Gastrocnemius medialis (tissue), 4 donors: ENCODE measurements at regions not wholly inside any gene's neighbourhood (a gene's known extent, or its start where the extent isn't known, plus 50 kb on each side); places are given as distances from the start of the nearest gene placed in this dataset.
A peak's percentile ranks its signal among the peaks of the same experiment; 100 is the strongest.

Experiments
- ATAC-seq, 2 donors: fragments of 150-250 bp; one replicate each; pipeline ENCODE4 v1.9.1; 2016
- DNase-seq, 2 donors: peaks; one replicate each; pipeline ENCODE4 v3.0.0-alpha.2; 2019
- H3K27ac ChIP-seq, 4 donors: fragments of 200-600 bp; sonication (generic); 1 replicate in 1 of 4; 2 replicates in 3 of 4; pipeline ENCODE4 v1.5.1; 2016 to 2018; ENCODE audit warnings: mild to moderate bottlenecking in 2 of 4, moderate library complexity in 1 of 4
- H3K27me3 ChIP-seq, 3 donors: fragments of 200-600 bp; sonication (generic) in 2 of 3; 1 replicate in 1 of 3; 2 replicates in 2 of 3; pipeline versions ENCODE4 v1.5.1 to v1.6.0; 2016 to 2019; ENCODE audit warnings: mild to moderate bottlenecking in 1 of 3, moderate library complexity in 1 of 3
- H3K36me3 ChIP-seq, 2 donors: fragments of 200-600 bp; sonication (generic) in 1 of 2; one replicate each; pipeline ENCODE4 v1.5.1; 2017 to 2018
- H3K4me1 ChIP-seq, 2 donors: fragments of 200-600 bp; sonication (generic) in 1 of 2; one replicate each; pipeline ENCODE4 v1.5.1; 2016 to 2017; ENCODE audit warnings: mild to moderate bottlenecking in 2 of 2
- H3K4me3 ChIP-seq, 4 donors: fragments of 200-600 bp; sonication (generic) in 3 of 4; 1 replicate in 1 of 4; 2 replicates in 3 of 4; pipeline ENCODE4 v1.5.1; 2016 to 2019; ENCODE audit warnings: mild to moderate bottlenecking in 2 of 4
- H3K9me3 ChIP-seq, 3 donors: fragments of 200-600 bp; sonication (generic) in 2 of 3; 1 replicate in 1 of 3; 2 replicates in 2 of 3; pipeline ENCODE4 v1.5.1; 2016 to 2019
- CTCF ChIP-seq, 5 experiments: fragments of 450-650 bp in 3 of 5; fragments of 200-600 bp in 2 of 5; sonication (generic) in 2 of 5; IDR thresholded peaks in 4 of 5; conservative IDR thresholded peaks in 1 of 5; 1 replicate in 4 of 5; 2 replicates in 1 of 5; pipeline ENCODE4 v1.5.1; 2016 to 2019; ENCODE audit warnings: antibody characterized with exemption in 5 of 5, mild to moderate bottlenecking in 3 of 5, moderate library complexity in 3 of 5
- POLR2A ChIP-seq, 2 donors: fragments of 450-650 bp; IDR thresholded peaks; one replicate each; pipeline ENCODE4 v1.6.1; 2017; ENCODE audit warnings: antibody characterized with exemption in 2 of 2, mild to moderate bottlenecking in 2 of 2, moderate library complexity in 2 of 2
- in situ Hi-C, 4 donors: fragments of 200-750 bp; cut with MboI; loops; one replicate each; pipeline versions ENCODE4 v1.15.0 to v1.8.0; 2017; ENCODE audit warnings: low sequenced_read_pairs in 4 of 4
- intact Hi-C: fragments of 100-400 bp; cut with DNase I; formaldehyde crosslinking; loops from one replicate; pipeline ENCODE4 v1.15.1; 2023; ENCODE audit warnings: low total_unique reads

- Histone ChIP-seq H3K4me1 (peaks cover 0 to 4% of the 10 kb centered on the region in 2 donors), H3K27ac (no peak overlapping the region), H3K36me3 (no peaks in the 10 kb centered on the region), H3K27me3 (no peaks in the 10 kb centered on the region), H3K9me3 (no peaks in the 10 kb centered on the region), H3K4me3 (no peak overlapping the region)
- DNase-seq (no peak), ATAC-seq (no peak)
- intact Hi-C loops (no loop called here), in situ Hi-C loops (no loop called here)
- TF ChIP-seq CTCF (IDR thresholded peaks at IDR 0.05 in 4 of 5, conservative IDR thresholded peaks at IDR 0.05 in 1 of 5) (no peak), POLR2A (IDR thresholded peaks at IDR 0.05) (no peak)
Measured at GRCh38 chr9:86454701-86455615, 100.7 kb upstream of the TUT7 start.

- no peaks in the 10 kb centered on the region for H3K4me1 ChIP-seq
- ATAC-seq, result peak; percentile 41 to 76
- peak; percentile 10 to 20 for DNase-seq
- intact Hi-C loops, result no loop called here
- TF ChIP-seq CTCF (IDR thresholded peaks at IDR 0.05 in 4 of 5, conservative IDR thresholded peaks at IDR 0.05 in 1 of 5) (no peak), POLR2A (IDR thresholded peaks at IDR 0.05) (no peak)
- H3K27ac ChIP-seq, result no peak overlapping the region
- H3K27me3 ChIP-seq, result no peaks in the 10 kb centered on the region
- in situ Hi-C loops, result no loop called here
- H3K4me3 ChIP-seq, result no peak overlapping the region
- H3K36me3 ChIP-seq, result no peaks in the 10 kb centered on the region
- no peaks in the 10 kb centered on the region for H3K9me3 ChIP-seq
Measured at GRCh38 chr9:86452201-86452828, 98.1 kb upstream of the TUT7 start.

- H3K27ac ChIP-seq, result no peak overlapping the region
- intact Hi-C loops, result no loop called here
Measured at GRCh38 chr9:86449246-86449645, 95.0 kb upstream of the TUT7 start.

GRCh38 chr9:86445671-86446070 is 91.5 kb upstream of the TUT7 start:
- ATAC-seq (no peak), DNase-seq (no peak)
- TF ChIP-seq CTCF (IDR thresholded peaks at IDR 0.05 in 4 of 5, conservative IDR thresholded peaks at IDR 0.05 in 1 of 5) (no peak), POLR2A (IDR thresholded peaks at IDR 0.05) (no peak)
- intact Hi-C loops, result no loop called here
- in situ Hi-C loops, result no loop called here
- Histone ChIP-seq H3K36me3 (no peaks in the 10 kb centered on the region), H3K4me3 (no peak overlapping the region), H3K27ac (no peak overlapping the region), H3K27me3 (no peaks in the 10 kb centered on the region), H3K4me1 (no peaks in the 10 kb centered on the region), H3K9me3 (no peaks in the 10 kb centered on the region)

More at GRCh38 chr9:86449246-86449645, 95.0 kb upstream of the TUT7 start:
- H3K36me3 ChIP-seq, result no peaks in the 10 kb centered on the region
- in situ Hi-C loops, result no loop called here
- ATAC-seq, result no peak
- H3K4me3 ChIP-seq, result no peak overlapping the region
- DNase-seq, result no peak
- no peaks in the 10 kb centered on the region for H3K9me3 ChIP-seq
- H3K4me1 ChIP-seq, result no peaks in the 10 kb centered on the region
- TF ChIP-seq POLR2A (IDR thresholded peaks at IDR 0.05) (no peak), CTCF (IDR thresholded peaks at IDR 0.05 in 4 of 5, conservative IDR thresholded peaks at IDR 0.05 in 1 of 5) (no peak)
- no peaks in the 10 kb centered on the region for H3K27me3 ChIP-seq
